ENCODE measurements at regions not wholly inside any gene's neighbourhood (a gene's known extent, or its start where the extent isn't known, plus 50 kb on each side); places are given as distances from the start of the nearest gene placed in this dataset.

DNA sequence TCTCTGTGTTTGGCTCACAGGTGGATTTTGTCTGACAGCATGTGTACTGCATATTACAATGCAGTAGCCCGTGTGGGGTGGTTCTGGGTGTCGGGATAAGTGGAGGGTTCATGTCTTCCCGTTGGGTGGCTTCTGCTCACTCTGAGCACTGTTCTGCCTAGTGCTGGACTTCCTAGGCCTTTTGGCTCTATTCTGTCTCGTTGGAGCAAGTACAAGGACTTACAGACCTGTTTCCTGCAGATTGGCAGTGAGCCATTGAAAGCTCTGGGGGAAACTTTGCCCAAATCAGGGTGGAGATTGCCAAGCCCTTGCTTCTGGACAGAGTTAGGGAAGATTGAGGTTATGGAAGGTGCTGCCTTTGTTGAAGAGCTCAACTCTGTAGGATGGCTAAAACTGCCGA lies 91.1 kb upstream of the SLC4A4 start:
- no peak for DNase-seq

GRCh38 chr4:71251261-71251660 lies 87.6 kb upstream of the SLC4A4 start:
- no peak for DNase-seq

GRCh38 chr4:71253545-71253944 lies 85.3 kb upstream of the SLC4A4 start:
- no peak for DNase-seq

GRCh38 chr4:71254451-71255012 lies 84.3 kb upstream of the SLC4A4 start:
- no peak for DNase-seq

DNA sequence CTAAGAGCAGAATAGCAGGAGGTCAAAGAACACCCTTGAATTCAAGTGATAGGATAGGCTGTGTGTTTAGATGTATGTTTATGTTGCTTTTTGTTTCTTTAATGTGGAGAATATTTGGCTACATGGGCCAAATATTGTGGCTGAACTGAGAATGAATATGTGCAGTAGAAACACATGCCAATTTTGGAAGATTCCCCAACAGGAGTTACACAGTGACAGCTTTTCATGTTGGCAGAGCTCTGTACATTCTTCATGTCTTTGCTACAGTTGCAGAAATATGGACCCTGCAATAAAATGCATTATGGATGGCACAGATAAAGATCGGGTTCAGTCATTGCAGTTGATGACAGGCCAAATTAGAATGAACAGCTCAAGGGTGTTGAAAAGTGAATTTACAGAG lies 82.8 kb upstream of the SLC4A4 start:
- no peak for DNase-seq

- DNase-seq, result no peak
These were observed 81.1 kb upstream of the SLC4A4 start for GRCh38 chr4:71257761-71258160.

- DNase-seq, result no peak
These were observed 80.5 kb upstream of the SLC4A4 start for GRCh38 chr4:71258323-71258722.

- no peak for DNase-seq
These were observed 79.5 kb upstream of the SLC4A4 start for GRCh38 chr4:71259280-71259679.

GRCh38 chr4:71259911-71260331 lies 78.9 kb upstream of the SLC4A4 start:
- DNase-seq, result no peak

DNA sequence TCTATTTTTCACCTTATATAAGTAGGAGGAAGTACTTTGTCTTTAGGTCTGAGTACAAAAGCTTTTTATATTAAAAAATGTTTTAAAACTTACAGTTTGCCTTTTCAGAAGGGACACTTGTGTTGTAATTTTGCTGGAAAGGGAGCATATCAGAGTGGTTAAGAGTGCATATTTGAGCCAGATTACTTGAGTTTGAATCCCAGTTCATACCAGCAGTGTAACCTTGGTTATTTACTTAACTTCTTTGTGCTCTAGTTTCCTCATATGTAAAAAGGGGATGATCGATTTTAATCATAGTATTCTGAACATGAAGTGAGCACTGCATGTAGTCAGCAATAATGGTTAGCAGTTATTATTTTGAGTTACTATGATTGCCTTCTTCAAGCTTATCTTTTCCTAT lies 78.3 kb upstream of the SLC4A4 start:
- no peak for DNase-seq

DNA sequence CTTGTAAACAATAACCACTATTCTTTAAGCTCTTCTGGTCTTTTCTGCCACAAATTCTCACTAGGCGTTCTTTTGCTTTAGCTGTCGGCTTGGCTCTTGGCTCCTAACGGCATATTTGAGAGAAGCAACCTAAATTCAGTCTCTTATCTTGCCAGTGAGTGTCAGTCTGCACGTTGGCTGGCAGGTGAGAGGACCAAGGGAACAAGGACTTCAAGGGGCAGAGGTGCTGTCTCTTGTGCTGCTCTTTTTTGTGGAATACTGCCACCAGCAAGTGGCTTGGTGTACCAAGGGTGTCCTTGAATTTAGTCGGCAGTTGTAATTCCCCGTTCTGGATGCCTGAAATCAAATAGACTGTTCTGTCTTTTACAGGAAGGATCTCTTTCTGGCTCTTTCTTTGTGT lies 77.8 kb upstream of the SLC4A4 start:
- no peak for DNase-seq

DNA sequence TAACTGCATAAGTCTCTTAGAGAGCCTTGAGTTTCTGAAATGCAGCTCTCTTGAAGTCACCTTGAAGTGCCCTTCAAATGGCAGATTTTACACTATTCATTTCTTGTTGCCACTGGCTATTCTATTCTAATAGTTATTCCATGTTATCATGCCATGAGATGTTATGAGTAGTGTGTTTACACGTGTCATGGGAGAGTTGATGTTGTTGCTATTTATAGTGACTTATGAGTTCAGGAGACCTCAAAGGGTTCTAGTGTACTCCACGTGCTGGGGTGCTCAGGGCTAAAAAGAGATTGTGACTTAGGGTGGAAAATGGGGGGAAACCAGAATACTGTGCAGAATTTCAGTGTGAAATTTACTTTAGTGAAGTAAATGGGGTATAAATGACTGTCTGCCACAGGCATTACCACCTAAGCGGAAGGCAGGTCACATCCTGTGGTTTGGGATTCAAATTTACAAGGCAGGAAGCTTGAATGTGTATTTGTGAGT lies 77.1 kb upstream of the SLC4A4 start:
- no peak for DNase-seq

GRCh38 chr4:71262161-71262560 lies 76.7 kb upstream of the SLC4A4 start:
- no peak for DNase-seq

- no peak for DNase-seq
These were observed 72.6 kb upstream of the SLC4A4 start for GRCh38 chr4:71266090-71266794.

DNA sequence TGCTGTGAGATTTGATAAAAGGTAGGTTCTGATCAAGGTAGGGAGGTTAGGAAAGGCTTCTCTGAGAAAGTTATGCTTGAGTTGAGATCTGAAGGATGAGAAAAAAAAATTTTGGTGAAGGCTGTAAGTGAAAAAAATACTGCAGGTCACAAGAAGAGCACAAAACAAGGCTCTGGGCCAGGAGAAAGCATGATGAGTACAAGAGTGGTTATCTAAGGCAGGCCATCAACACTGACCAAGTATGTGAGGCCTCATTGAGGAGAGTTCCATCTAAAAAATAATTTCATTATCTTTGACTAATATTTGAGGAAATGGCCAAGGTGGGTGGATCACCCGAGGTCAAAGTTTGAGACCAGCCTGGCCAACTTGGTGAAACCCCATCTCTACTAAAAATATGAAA lies 71.6 kb upstream of the SLC4A4 start:
- no peak for DNase-seq

- DNase-seq, result no peak
These were observed 70.7 kb upstream of the SLC4A4 start for GRCh38 chr4:71268166-71268565.

GRCh38 chr4:71269233-71269632 lies 69.6 kb upstream of the SLC4A4 start:
- no peak for DNase-seq

DNA sequence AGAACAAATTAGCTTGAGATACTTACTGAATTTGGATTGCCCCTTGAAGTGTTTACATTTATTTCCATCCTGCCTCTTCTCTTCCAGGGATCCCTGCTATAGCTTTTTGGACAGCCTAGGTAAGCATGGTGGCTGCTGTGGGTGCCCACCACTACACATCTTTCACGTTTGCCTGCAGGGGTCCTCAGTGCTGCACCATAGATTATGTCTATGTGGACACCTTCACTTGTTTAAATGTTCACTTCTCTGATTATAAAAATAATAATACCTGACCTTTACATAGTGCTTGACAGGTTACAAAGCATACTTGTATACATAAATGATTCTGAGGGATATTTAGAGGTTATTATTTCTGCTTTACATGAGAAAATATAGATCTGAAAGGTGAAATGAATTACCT lies 67.9 kb upstream of the SLC4A4 start:
- DNase-seq, result peak; percentile 45

DNA sequence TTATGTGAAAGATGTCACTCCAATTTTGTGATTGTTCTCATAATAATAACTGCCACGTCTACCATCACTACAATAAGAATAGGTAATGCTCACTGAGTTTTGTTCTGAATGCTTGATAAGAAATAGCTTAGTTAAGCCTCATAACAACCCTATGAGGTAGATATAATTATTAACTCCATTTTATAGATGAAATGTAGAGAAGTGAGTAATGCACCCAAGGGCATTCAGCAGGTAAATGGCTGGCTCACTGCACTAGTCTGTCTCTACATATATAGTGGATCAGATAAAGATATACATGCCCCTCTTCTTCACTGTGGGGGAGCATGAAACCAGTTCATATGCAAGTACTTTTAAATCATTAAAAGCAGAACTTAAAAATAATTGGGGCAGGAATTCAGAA lies 65.8 kb upstream of the SLC4A4 start:
- DNase-seq, result no peak

DNA sequence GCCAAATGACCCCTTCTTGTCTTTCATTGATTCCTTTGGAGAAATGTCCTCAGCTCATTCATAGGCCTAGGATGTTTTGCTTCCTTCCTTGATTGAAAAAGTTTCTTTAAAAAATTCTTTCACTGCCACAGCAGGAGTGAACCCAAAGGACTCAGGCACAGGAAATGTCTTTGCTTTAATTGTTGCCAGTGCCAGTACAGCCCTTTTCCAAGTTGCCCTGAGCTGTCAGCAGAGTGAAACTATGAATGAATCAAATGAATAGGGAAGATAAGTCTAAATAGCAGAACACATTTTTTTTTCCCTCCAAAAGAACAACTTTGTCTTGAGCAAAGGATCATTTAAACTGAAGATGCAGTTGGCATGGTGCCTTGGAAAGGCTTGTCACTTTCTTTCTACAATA lies 63.8 kb upstream of the SLC4A4 start:
- no peak for DNase-seq

GRCh38 chr4:71275570-71275969 lies 63.2 kb upstream of the SLC4A4 start:
- no peak for DNase-seq

DNA sequence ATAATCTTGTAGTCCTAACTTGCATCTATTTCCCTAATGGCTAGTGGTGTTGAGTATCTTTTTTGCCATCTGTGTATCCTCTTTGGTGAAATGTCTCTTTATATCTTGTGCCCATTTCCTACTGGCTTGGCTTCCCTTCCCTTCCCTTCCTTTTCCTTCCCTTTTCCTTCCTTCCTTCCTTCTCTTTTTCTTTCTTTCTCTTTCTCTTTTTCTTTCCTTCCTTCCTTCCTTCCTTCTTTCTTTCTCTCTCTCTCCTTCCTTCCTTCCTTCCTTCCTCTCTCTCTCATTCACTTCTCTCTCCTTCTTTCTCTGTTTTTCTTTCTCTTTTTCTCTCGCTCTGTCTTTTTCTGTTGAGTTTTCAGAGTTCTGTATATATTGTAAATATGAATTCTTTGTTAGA lies 61.5 kb upstream of the SLC4A4 start:
- no peak for DNase-seq

- no peak for DNase-seq
These were observed 55.1 kb upstream of the SLC4A4 start for GRCh38 chr4:71283642-71284257.

GRCh38 chr4:71287305-71287704 lies 51.5 kb upstream of the SLC4A4 start:
- DNase-seq, result no peak

GRCh38 chr4:71288875-71289274 lies 49.9 kb upstream of the SLC4A4 start:
- DNase-seq, result no peak
